Urothelium cell line (cell line): ENCODE measurements at regions not wholly inside any gene's neighbourhood (a gene's known extent, or its start where the extent isn't known, plus 50 kb on each side); places are given as distances from the start of the nearest gene placed in this dataset.
A peak's percentile ranks its signal among the peaks of the same experiment; 100 is the strongest.

Experiments used
- DNase-seq: peaks from one replicate; pipeline ENCODE4 v3.0.0; 2011; ENCODE audit warnings: low spot score, mixed read lengths
- FAIRE-seq: peaks from 2 replicates; lab custom pipeline; 2011; peaks lifted over from hg19 to GRCh38; lab: Jason Lieb, UNC

GRCh38 chr9:1320051-1320557 lies 269.9 kb downstream of the DMRT2 start:
- FAIRE-seq (no peak), DNase-seq (no peak)

GRCh38 chr9:1320607-1321195 lies 270.5 kb downstream of the DMRT2 start:
- no peak for FAIRE-seq
- no peak for DNase-seq

- FAIRE-seq (no peak), DNase-seq (no peak)
These were observed 277.3 kb downstream of the DMRT2 start for GRCh38 chr9:1327467-1327866.

GRCh38 chr9:1328341-1328740 lies 278.2 kb downstream of the DMRT2 start:
- no peak for FAIRE-seq
- no peak for DNase-seq

- FAIRE-seq (no peak), DNase-seq (no peak)
These were observed 281.4 kb downstream of the DMRT2 start for GRCh38 chr9:1331546-1332038.

GRCh38 chr9:1332156-1332555 lies 282.0 kb downstream of the DMRT2 start:
- no peak for FAIRE-seq
- DNase-seq: no peak

- DNase-seq: no peak
- no peak for FAIRE-seq
These were observed 285.0 kb downstream of the DMRT2 start for GRCh38 chr9:1335174-1335573.

GRCh38 chr9:1337169-1337568 lies 287.0 kb downstream of the DMRT2 start:
- no peak for FAIRE-seq

GRCh38 chr9:1340390-1340789 lies 290.2 kb downstream of the DMRT2 start:
- DNase-seq (no peak), FAIRE-seq (no peak)

More at GRCh38 chr9:1337169-1337568, 287.0 kb downstream of the DMRT2 start:
- no peak for DNase-seq

- FAIRE-seq: no peak
These were observed 303.1 kb downstream of the DMRT2 start for GRCh38 chr9:1353291-1353690.

GRCh38 chr9:1354086-1354485 lies 303.9 kb downstream of the DMRT2 start:
- no peak for FAIRE-seq
- DNase-seq: peak; percentile 21

More at GRCh38 chr9:1353291-1353690, 303.1 kb downstream of the DMRT2 start:
- DNase-seq: no peak

- FAIRE-seq: no peak
- no peak for DNase-seq
These were observed 304.4 kb downstream of the DMRT2 start for GRCh38 chr9:1354606-1355005.

- DNase-seq: no peak
- no peak for FAIRE-seq
These were observed 305.5 kb downstream of the DMRT2 start for GRCh38 chr9:1355656-1356055.

GRCh38 chr9:1362845-1363244 lies 312.7 kb downstream of the DMRT2 start:
- DNase-seq (no peak), FAIRE-seq (no peak)

GRCh38 chr9:1366276-1366675 lies 316.1 kb downstream of the DMRT2 start:
- DNase-seq (no peak), FAIRE-seq (no peak)

- DNase-seq: no peak
- no peak for FAIRE-seq
These were observed 319.1 kb downstream of the DMRT2 start for GRCh38 chr9:1369297-1369696.

GRCh38 chr9:1373445-1373844 lies 323.3 kb downstream of the DMRT2 start:
- no peak for FAIRE-seq

GRCh38 chr9:1383899-1384455 lies 333.8 kb downstream of the DMRT2 start:
- DNase-seq (no peak), FAIRE-seq (no peak)

More at GRCh38 chr9:1373445-1373844, 323.3 kb downstream of the DMRT2 start:
- no peak for DNase-seq

- FAIRE-seq (no peak), DNase-seq (no peak)
These were observed 334.7 kb downstream of the DMRT2 start for GRCh38 chr9:1384816-1385215.

- DNase-seq: no peak
- FAIRE-seq: no peak
These were observed 336.3 kb downstream of the DMRT2 start for GRCh38 chr9:1386420-1386819.

- DNase-seq (no peak), FAIRE-seq (no peak)
These were observed 338.1 kb downstream of the DMRT2 start for GRCh38 chr9:1388216-1388615.

- no peak for DNase-seq
- no peak for FAIRE-seq
These were observed 350.8 kb downstream of the DMRT2 start for GRCh38 chr9:1400983-1401382.
